B cell (primary cell): ENCODE measurements at regions not wholly inside any gene's neighbourhood (a gene's known extent, or its start where the extent isn't known, plus 50 kb on each side); places are given as distances from the start of the nearest gene placed in this dataset.

Source experiments
- EZH2 ChIP-seq: IDR thresholded peaks from 2 replicates; pipeline ENCODE4 v1.6.1; 2012; ENCODE audit warnings: borderline replicate concordance, low read depth, mild to moderate bottlenecking, moderate library complexity, low read length; ENCODE audit not compliant: insufficient read depth, poor library complexity, severe bottlenecking
- TF ChIP-seq, protein P1 (sequence below): fragments of 200-600 bp; IDR thresholded peaks from one replicate; pipeline ENCODE4 v1.8.0; 2022; ENCODE audit warnings: antibody characterized with exemption, mild to moderate bottlenecking

DNA sequence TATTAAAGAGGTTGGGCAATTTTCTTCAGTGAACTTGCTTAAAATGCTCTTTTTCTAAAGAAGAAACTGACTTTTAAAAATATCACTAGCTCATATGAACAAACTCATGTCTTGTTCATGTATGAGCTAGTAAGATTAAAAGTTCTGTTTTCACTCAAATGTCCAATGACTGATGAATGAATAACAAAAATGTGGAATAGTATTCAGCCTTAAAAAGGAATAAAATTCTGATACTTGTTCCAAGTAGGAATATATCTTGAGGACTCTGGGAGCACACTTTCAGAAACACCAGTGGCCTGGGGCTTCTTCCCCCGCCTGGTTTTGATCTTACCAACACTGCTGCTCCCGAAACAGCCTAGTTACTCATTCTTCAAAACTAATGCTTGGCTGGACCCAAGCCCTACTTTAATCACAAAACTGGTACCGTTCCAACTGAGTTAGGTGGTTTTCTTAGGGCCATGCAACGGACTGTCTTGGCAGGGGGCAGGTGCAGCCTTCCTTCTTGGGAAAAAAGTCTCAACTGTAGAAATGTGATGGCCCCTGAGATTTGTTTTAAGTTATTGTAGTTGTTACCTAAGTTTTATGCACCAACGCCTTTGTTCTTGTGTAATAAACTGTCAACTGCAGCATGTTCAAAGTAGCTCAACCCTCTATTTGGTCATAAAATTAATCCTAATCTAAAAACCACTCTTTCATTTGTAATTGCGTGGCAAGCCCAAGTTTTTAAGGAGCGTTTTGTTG is 116.0 kb downstream of the ETS2 start:
- TF ChIP-seq, protein P1, sequence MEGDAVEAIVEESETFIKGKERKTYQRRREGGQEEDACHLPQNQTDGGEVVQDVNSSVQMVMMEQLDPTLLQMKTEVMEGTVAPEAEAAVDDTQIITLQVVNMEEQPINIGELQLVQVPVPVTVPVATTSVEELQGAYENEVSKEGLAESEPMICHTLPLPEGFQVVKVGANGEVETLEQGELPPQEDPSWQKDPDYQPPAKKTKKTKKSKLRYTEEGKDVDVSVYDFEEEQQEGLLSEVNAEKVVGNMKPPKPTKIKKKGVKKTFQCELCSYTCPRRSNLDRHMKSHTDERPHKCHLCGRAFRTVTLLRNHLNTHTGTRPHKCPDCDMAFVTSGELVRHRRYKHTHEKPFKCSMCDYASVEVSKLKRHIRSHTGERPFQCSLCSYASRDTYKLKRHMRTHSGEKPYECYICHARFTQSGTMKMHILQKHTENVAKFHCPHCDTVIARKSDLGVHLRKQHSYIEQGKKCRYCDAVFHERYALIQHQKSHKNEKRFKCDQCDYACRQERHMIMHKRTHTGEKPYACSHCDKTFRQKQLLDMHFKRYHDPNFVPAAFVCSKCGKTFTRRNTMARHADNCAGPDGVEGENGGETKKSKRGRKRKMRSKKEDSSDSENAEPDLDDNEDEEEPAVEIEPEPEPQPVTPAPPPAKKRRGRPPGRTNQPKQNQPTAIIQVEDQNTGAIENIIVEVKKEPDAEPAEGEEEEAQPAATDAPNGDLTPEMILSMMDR = no peak
- TF ChIP-seq EZH2 = no peak
